SK-N-MC (cell line): ENCODE measurements at regions not wholly inside any gene's neighbourhood (a gene's known extent, or its start where the extent isn't known, plus 50 kb on each side); places are given as distances from the start of the nearest gene placed in this dataset.

ENCODE experiments used
- DNase-seq: peaks from one replicate; pipeline ENCODE4 v3.0.0-alpha.2; 2011; ENCODE audit warnings: low read depth, low spot score
- H3K27ac ChIP-seq: fragments of 200-600 bp; sonication (generic); 2 replicates; pipeline ENCODE4 v1.5.1; 2016; ENCODE audit warnings: mixed run types
- H3K36me3 ChIP-seq: fragments of 200-600 bp; sonication (generic); 2 replicates; pipeline ENCODE4 v1.6.1; 2017; ENCODE audit warnings: antibody characterized with exemption, low read length, mixed read lengths; ENCODE audit not compliant: insufficient read depth
- H3K4me3 ChIP-seq: fragments of 200-600 bp; sonication (generic); 2 replicates; pipeline ENCODE4 v1.5.1; 2016
- H3K9ac ChIP-seq: fragments of 200-600 bp; sonication (generic); 2 replicates; pipeline ENCODE4 v1.8.0; 2017; ENCODE audit warnings: mixed run types, mixed read lengths; ENCODE audit not compliant: insufficient read length
- H3K9me3 ChIP-seq: fragments of 200-600 bp; sonication (generic); 2 replicates; pipeline ENCODE4 v1.6.1; 2017; ENCODE audit warnings: low read depth, mild to moderate bottlenecking, antibody characterized with exemption, low read length, moderate library complexity, mixed read lengths
- EZH2 ChIP-seq: fragments of 200-600 bp; sonication (generic); IDR thresholded peaks from one replicate; pipeline ENCODE4 v1.6.1; 2017; ENCODE audit warnings: antibody characterized with exemption
- FOXP2 ChIP-seq: optimal IDR thresholded peaks from 2 replicates; pipeline ENCODE3; 2011; ENCODE audit warnings: mild to moderate bottlenecking, moderate library complexity; ENCODE audit not compliant: insufficient read depth; ENCODE audit errors: extremely low read length, control extremely low read depth
- POLR2AphosphoS5 ChIP-seq: IDR thresholded peaks from 2 replicates; pipeline ENCODE4 v1.6.1; 2012; ENCODE audit warnings: mild to moderate bottlenecking, low read depth, low read length, borderline replicate concordance

- no peak overlapping the region for H3K4me3 ChIP-seq
- no peak for TF ChIP-seq FOXP2
- TF ChIP-seq EZH2: no peak
- TF ChIP-seq POLR2AphosphoS5: no peak
- no peaks in the 10 kb centered on the region for H3K36me3 ChIP-seq
- no peak overlapping the region for H3K9ac ChIP-seq
- no peak overlapping the region for H3K27ac ChIP-seq
- DNase-seq: no peak
- H3K9me3 ChIP-seq: no peaks in the 10 kb centered on the region
Observed at GRCh38 chr2:123101434-123101833, 923.7 kb upstream of the CNTNAP5 start.

GRCh38 chr2:123103902-123104301, 921.2 kb upstream of the CNTNAP5 start:
- H3K27ac ChIP-seq: no peak overlapping the region
- no peak overlapping the region for H3K9ac ChIP-seq
- no peaks in the 10 kb centered on the region for H3K9me3 ChIP-seq
- no peak for DNase-seq
- no peak overlapping the region for H3K4me3 ChIP-seq
- H3K36me3 ChIP-seq: no peaks in the 10 kb centered on the region
- TF ChIP-seq FOXP2: no peak
- no peak for TF ChIP-seq POLR2AphosphoS5
- TF ChIP-seq EZH2: no peak

GRCh38 chr2:123116595-123116994, 908.5 kb upstream of the CNTNAP5 start:
- Histone ChIP-seq H3K36me3 (no peaks in the 10 kb centered on the region), H3K27ac (no peak overlapping the region), H3K9me3 (no peaks in the 10 kb centered on the region), H3K9ac (no peak overlapping the region), H3K4me3 (no peak overlapping the region)
- TF ChIP-seq FOXP2: no peak
- DNase-seq: no peak

GRCh38 chr2:123127236-123127635, 897.9 kb upstream of the CNTNAP5 start:
- no peak for TF ChIP-seq EZH2
- no peak for TF ChIP-seq FOXP2
- TF ChIP-seq POLR2AphosphoS5: no peak
- no peak overlapping the region for H3K9ac ChIP-seq

GRCh38 chr2:123128951-123129350, 896.1 kb upstream of the CNTNAP5 start:
- no peak overlapping the region for H3K9ac ChIP-seq
- DNase-seq: no peak
- H3K36me3 ChIP-seq: no peaks in the 10 kb centered on the region
- no peak overlapping the region for H3K4me3 ChIP-seq
- no peaks in the 10 kb centered on the region for H3K9me3 ChIP-seq
- H3K27ac ChIP-seq: no peak overlapping the region
- TF ChIP-seq EZH2: no peak
- no peak for TF ChIP-seq POLR2AphosphoS5
- no peak for TF ChIP-seq FOXP2

More at GRCh38 chr2:123127236-123127635, 897.9 kb upstream of the CNTNAP5 start:
- Histone ChIP-seq H3K27ac (no peak overlapping the region), H3K9me3 (no peaks in the 10 kb centered on the region), H3K4me3 (no peak overlapping the region), H3K36me3 (no peaks in the 10 kb centered on the region)
- no peak for DNase-seq

GRCh38 chr2:123136419-123136818, 888.7 kb upstream of the CNTNAP5 start:
- Histone ChIP-seq H3K27ac (no peak overlapping the region), H3K9me3 (no peaks in the 10 kb centered on the region), H3K4me3 (no peak overlapping the region), H3K9ac (no peak overlapping the region), H3K36me3 (no peaks in the 10 kb centered on the region)
- DNase-seq: no peak
- TF ChIP-seq EZH2 (no peak), FOXP2 (no peak), POLR2AphosphoS5 (no peak)

DNA sequence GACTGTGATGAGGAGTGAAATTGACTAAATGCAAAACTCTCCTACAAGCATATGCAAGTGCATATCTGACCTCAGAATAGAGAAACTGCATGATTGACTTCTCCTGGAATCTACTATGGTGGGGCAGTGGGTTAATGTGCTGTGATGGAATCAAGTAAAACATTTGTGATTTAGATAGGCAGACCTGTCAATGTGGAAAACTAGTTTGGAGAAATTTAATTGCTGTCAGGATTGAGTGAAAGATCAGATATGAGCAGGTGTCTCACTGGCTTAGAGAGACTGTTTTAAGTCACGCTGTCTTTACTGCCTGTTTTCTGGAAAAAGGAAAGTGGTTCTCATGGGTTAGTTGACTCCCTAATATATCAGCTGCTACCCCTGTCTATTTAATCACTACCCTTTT, 881.0 kb upstream of the CNTNAP5 start:
- no peaks in the 10 kb centered on the region for H3K36me3 ChIP-seq
- TF ChIP-seq EZH2 (no peak), FOXP2 (no peak), POLR2AphosphoS5 (no peak)
- H3K27ac ChIP-seq: no peak overlapping the region
- H3K4me3 ChIP-seq: no peak overlapping the region
- DNase-seq: no peak
- H3K9ac ChIP-seq: no peak overlapping the region
- no peaks in the 10 kb centered on the region for H3K9me3 ChIP-seq

DNA sequence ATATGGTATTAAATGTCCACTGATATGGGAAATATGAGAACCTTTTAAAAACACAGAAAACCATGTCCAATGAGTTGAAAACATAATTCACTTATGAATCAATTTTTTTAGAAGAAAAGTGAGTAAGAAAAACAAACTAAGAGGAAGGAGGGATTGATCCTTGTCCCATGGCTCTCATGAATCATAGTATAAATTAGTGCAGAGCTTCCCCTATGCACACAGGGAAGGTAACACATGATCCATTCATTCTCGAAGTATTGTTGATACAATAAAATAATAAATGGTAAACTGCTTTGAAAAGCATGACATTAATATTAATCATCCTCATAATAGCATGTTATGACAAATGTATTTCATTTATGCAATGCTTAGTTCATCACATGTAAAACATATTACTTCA, 872.0 kb upstream of the CNTNAP5 start:
- Histone ChIP-seq H3K36me3 (no peaks in the 10 kb centered on the region), H3K9ac (no peak overlapping the region), H3K4me3 (no peak overlapping the region), H3K27ac (no peak overlapping the region), H3K9me3 (no peaks in the 10 kb centered on the region)
- no peak for DNase-seq
- TF ChIP-seq POLR2AphosphoS5 (no peak), FOXP2 (no peak), EZH2 (no peak)

GRCh38 chr2:123154195-123154594, 870.9 kb upstream of the CNTNAP5 start:
- no peak for DNase-seq
- Histone ChIP-seq H3K9me3 (no peaks in the 10 kb centered on the region), H3K9ac (no peak overlapping the region), H3K36me3 (no peaks in the 10 kb centered on the region), H3K27ac (no peak overlapping the region), H3K4me3 (no peak overlapping the region)
- TF ChIP-seq EZH2 (no peak), POLR2AphosphoS5 (no peak), FOXP2 (no peak)
